Ovary (tissue), 7 donors: ENCODE measurements at regions not wholly inside any gene's neighbourhood (a gene's known extent, or its start where the extent isn't known, plus 50 kb on each side); places are given as distances from the start of the nearest gene placed in this dataset.
"Not testable (repeated sequence)": the region's sequence is repeated elsewhere in the genome, so short reads cannot be mapped to it uniquely, and the experiment has no call there.

Experiments
- DNase-seq, 5 donors: peaks; one replicate each; pipeline ENCODE4 v3.0.0-alpha.2; 2019 to 2020
- H3K27ac ChIP-seq, 2 donors: fragments of 200-600 bp; one replicate each; pipeline versions ENCODE4 v1.5.1 to v1.8.0; 2019 to 2022
- H3K27me3 ChIP-seq: fragments of 200-600 bp; one replicate; pipeline ENCODE4 v1.8.0; 2022
- H3K36me3 ChIP-seq: fragments of 200-600 bp; sonication (generic); one replicate; pipeline ENCODE4 v1.5.1; 2019
- H3K4me1 ChIP-seq: one replicate; pipeline ENCODE4 v1.8.1; 2013; ENCODE audit warnings: mild to moderate bottlenecking, moderate library complexity; ENCODE audit not compliant: insufficient read depth
- H3K4me3 ChIP-seq: fragments of 200-600 bp; sonication (generic); one replicate; pipeline ENCODE4 v1.5.1; 2017
- H3K9me3 ChIP-seq, 2 donors: fragments of 200-600 bp in 1 of 2; sonication (generic) in 1 of 2; one replicate each; pipeline versions ENCODE4 v1.5.1 to v1.8.1; 2013 to 2019; ENCODE audit warnings: mild to moderate bottlenecking in 1 of 2, moderate library complexity in 1 of 2
- CTCF ChIP-seq, 3 donors: fragments of 450-650 bp in 2 of 3; fragments of 200-600 bp in 1 of 3; IDR thresholded peaks; one replicate each; pipeline versions ENCODE4 v1.5.1 to v1.8.0; 2016 to 2022; ENCODE audit warnings: antibody characterized with exemption in 3 of 3, mild to moderate bottlenecking in 1 of 3
- EP300 ChIP-seq: sonication (generic); formaldehyde crosslinking; IDR thresholded peaks from one replicate; pipeline ENCODE4 v1.6.1; 2017; ENCODE audit warnings: antibody characterized with exemption
- POLR2A ChIP-seq: fragments of 450-650 bp; IDR thresholded peaks from one replicate; pipeline ENCODE4 v1.6.1; 2017; ENCODE audit warnings: antibody characterized with exemption, mild to moderate bottlenecking, moderate library complexity
- WGBS, 3 donors: extraction: QIAGEN DNeasy Blood & Tissue Kit in 1 of 3; methylation state at CpG; one replicate each; pipeline versions ENCODE4 v1.1.5 to v1.1.7; 2013 to 2017; 5-methylcytosine and 5-hydroxymethylcytosine counted together
- intact Hi-C, 4 donors: fragments of 100-400 bp; cut with DNase I; formaldehyde crosslinking; loops; one replicate each; pipeline versions ENCODE4 v1.11.0 to v1.15.1; 2022 to 2023
- donor health status: DM: no; HTN: no; CAD: no; lungs with moderate emphysema.
- donor health status: DM: no; HTN: no; CAD: no.
- donor health status: Bipolar disorder and iron deficiency.
- donor health status: DM: no; HTN: no; CAD: no.
- donor health status: DM: yes; HTN: yes; CAD: no.

GRCh38 chr16:17038415-17038814 lies 432.3 kb downstream of the XYLT1 start:
- no peaks in the 10 kb centered on the region for H3K27me3 ChIP-seq
- 57 to 66% (median 58%) methylated on average over 5 of the region's 5 CpGs for WGBS, 3 donors
- intact Hi-C loops: no loop called here
- DNase-seq: no peak
- no peaks in the 10 kb centered on the region for H3K36me3 ChIP-seq
- no peak overlapping the region for H3K27ac ChIP-seq
- H3K4me1 ChIP-seq: no peaks in the 10 kb centered on the region
- no peaks in the 10 kb centered on the region for H3K9me3 ChIP-seq
- TF ChIP-seq EP300: no peak
- TF ChIP-seq POLR2A: no peak
- TF ChIP-seq CTCF (IDR thresholded peaks at IDR 0.05): no peak
- H3K4me3 ChIP-seq: no peak overlapping the region

- H3K36me3 ChIP-seq, H3K4me3 ChIP-seq, H3K27ac ChIP-seq, H3K4me1 ChIP-seq, H3K27me3 ChIP-seq, DNase-seq, H3K9me3 ChIP-seq, intact Hi-C loops: not testable (repeated sequence)
- WGBS, 3 donors: 87 to 92% (median 92%) methylated on average over 2 of the region's 2 CpGs
These were observed 421.7 kb downstream of the XYLT1 start for GRCh38 chr16:17049109-17049508.

GRCh38 chr16:17050468-17050867 lies 420.3 kb downstream of the XYLT1 start:
- TF ChIP-seq EP300 (no peak), POLR2A (no peak), CTCF (IDR thresholded peaks at IDR 0.05) (no peak)
- intact Hi-C loops: no loop called here
- no peaks in the 10 kb centered on the region for H3K9me3 ChIP-seq
- no peaks in the 10 kb centered on the region for H3K27me3 ChIP-seq
- 66 to 83% (median 76%) methylated on average over 1 of the region's 1 CpG for whole genome bisulfite sequencing, 3 donors
- H3K4me1 ChIP-seq: no peaks in the 10 kb centered on the region
- H3K27ac ChIP-seq: no peak overlapping the region
- DNase-seq: no peak
- no peak overlapping the region for H3K4me3 ChIP-seq
- H3K36me3 ChIP-seq: no peaks in the 10 kb centered on the region
